ENCODE measurements at regions not wholly inside any gene's neighbourhood (a gene's known extent, or its start where the extent isn't known, plus 50 kb on each side); places are given as distances from the start of the nearest gene placed in this dataset.

- no peak for DNase-seq (ENCODE audit: low spot score)
- H3K4me1 ChIP-seq (ENCODE audit: insufficient read depth, poor library complexity, severe bottlenecking) = no peaks in the 10 kb centered on the region
- no peak for TF ChIP-seq CTCF (IDR thresholded peaks at IDR 0.05; ENCODE audit: poor library complexity, severe bottlenecking)
- peaks cover 23% of the 10 kb centered on the region for H3K27me3 ChIP-seq (ENCODE audit: insufficient read depth, poor library complexity, severe bottlenecking)
- ATAC-seq (ENCODE audit: low read depth) = no peak
- H3K36me3 ChIP-seq (ENCODE audit: low read depth) = no peaks in the 10 kb centered on the region
- H3K4me3 ChIP-seq (ENCODE audit: severe bottlenecking) = no peak overlapping the region
- H3K27ac ChIP-seq (ENCODE audit: poor library complexity, severe bottlenecking) = no peak overlapping the region
- no peaks in the 10 kb centered on the region for H3K9me3 ChIP-seq (ENCODE audit: severe bottlenecking)
These were observed 227.1 kb upstream of the ZFHX3 start for GRCh38 chr16:73275024-73275423.

- TF ChIP-seq CTCF (IDR thresholded peaks at IDR 0.05; ENCODE audit: poor library complexity, severe bottlenecking) = no peak
- H3K27me3 ChIP-seq (ENCODE audit: insufficient read depth, poor library complexity, severe bottlenecking) = peaks cover 29% of the 10 kb centered on the region
- H3K27ac ChIP-seq (ENCODE audit: poor library complexity, severe bottlenecking) = no peak overlapping the region
- no peaks in the 10 kb centered on the region for H3K36me3 ChIP-seq (ENCODE audit: low read depth)
- ATAC-seq (ENCODE audit: low read depth) (no peak), DNase-seq (ENCODE audit: low spot score) (no peak)
- no peak overlapping the region for H3K4me3 ChIP-seq (ENCODE audit: severe bottlenecking)
- H3K4me1 ChIP-seq (ENCODE audit: insufficient read depth, poor library complexity, severe bottlenecking) = no peaks in the 10 kb centered on the region
- no peaks in the 10 kb centered on the region for H3K9me3 ChIP-seq (ENCODE audit: severe bottlenecking)
These were observed 226.2 kb upstream of the ZFHX3 start for GRCh38 chr16:73274140-73274539.

- H3K4me3 ChIP-seq (ENCODE audit: severe bottlenecking) = no peak overlapping the region
- peak; percentile 17 for TF ChIP-seq CTCF (IDR thresholded peaks at IDR 0.05; ENCODE audit: poor library complexity, severe bottlenecking)
- no peaks in the 10 kb centered on the region for H3K36me3 ChIP-seq (ENCODE audit: low read depth)
- no peaks in the 10 kb centered on the region for H3K9me3 ChIP-seq (ENCODE audit: severe bottlenecking)
- ATAC-seq (ENCODE audit: low read depth) (peak; percentile 52; the same call in 1 of the 3 replicates), DNase-seq (ENCODE audit: low spot score) (no peak)
- H3K27ac ChIP-seq (ENCODE audit: poor library complexity, severe bottlenecking) = no peak overlapping the region
- H3K4me1 ChIP-seq (ENCODE audit: insufficient read depth, poor library complexity, severe bottlenecking) = no peaks in the 10 kb centered on the region
- peaks cover 28% of the 10 kb centered on the region for H3K27me3 ChIP-seq (ENCODE audit: insufficient read depth, poor library complexity, severe bottlenecking)
These were observed 220.6 kb upstream of the ZFHX3 start for GRCh38 chr16:73268366-73268993.

- no peak overlapping the region for H3K27ac ChIP-seq (ENCODE audit: poor library complexity, severe bottlenecking)
- no peaks in the 10 kb centered on the region for H3K4me1 ChIP-seq (ENCODE audit: insufficient read depth, poor library complexity, severe bottlenecking)
- no peak for TF ChIP-seq CTCF (IDR thresholded peaks at IDR 0.05; ENCODE audit: poor library complexity, severe bottlenecking)
- H3K9me3 ChIP-seq (ENCODE audit: severe bottlenecking) = no peaks in the 10 kb centered on the region
- no peaks in the 10 kb centered on the region for H3K36me3 ChIP-seq (ENCODE audit: low read depth)
- H3K27me3 ChIP-seq (ENCODE audit: insufficient read depth, poor library complexity, severe bottlenecking) = peaks cover 37% of the 10 kb centered on the region
- ATAC-seq (ENCODE audit: low read depth) (no peak), DNase-seq (ENCODE audit: low spot score) (no peak)
- H3K4me3 ChIP-seq (ENCODE audit: severe bottlenecking) = no peak overlapping the region
These were observed 218.0 kb upstream of the ZFHX3 start for GRCh38 chr16:73265935-73266334.

- ATAC-seq (ENCODE audit: low read depth) (no peak), DNase-seq (ENCODE audit: low spot score) (no peak)
- TF ChIP-seq CTCF (IDR thresholded peaks at IDR 0.05; ENCODE audit: poor library complexity, severe bottlenecking) = no peak
- Histone ChIP-seq H3K27ac (ENCODE audit: poor library complexity, severe bottlenecking) (no peak overlapping the region), H3K9me3 (ENCODE audit: severe bottlenecking) (no peaks in the 10 kb centered on the region), H3K27me3 (ENCODE audit: insufficient read depth, poor library complexity, severe bottlenecking) (peaks cover 33% of the 10 kb centered on the region), H3K4me3 (ENCODE audit: severe bottlenecking) (no peak overlapping the region), H3K4me1 (ENCODE audit: insufficient read depth, poor library complexity, severe bottlenecking) (no peaks in the 10 kb centered on the region), H3K36me3 (ENCODE audit: low read depth) (no peaks in the 10 kb centered on the region)
These were observed 217.4 kb upstream of the ZFHX3 start for GRCh38 chr16:73265124-73265837.
